ENCODE measurements at regions not wholly inside any gene's neighbourhood (a gene's known extent, or its start where the extent isn't known, plus 50 kb on each side); places are given as distances from the start of the nearest gene placed in this dataset.

DNA sequence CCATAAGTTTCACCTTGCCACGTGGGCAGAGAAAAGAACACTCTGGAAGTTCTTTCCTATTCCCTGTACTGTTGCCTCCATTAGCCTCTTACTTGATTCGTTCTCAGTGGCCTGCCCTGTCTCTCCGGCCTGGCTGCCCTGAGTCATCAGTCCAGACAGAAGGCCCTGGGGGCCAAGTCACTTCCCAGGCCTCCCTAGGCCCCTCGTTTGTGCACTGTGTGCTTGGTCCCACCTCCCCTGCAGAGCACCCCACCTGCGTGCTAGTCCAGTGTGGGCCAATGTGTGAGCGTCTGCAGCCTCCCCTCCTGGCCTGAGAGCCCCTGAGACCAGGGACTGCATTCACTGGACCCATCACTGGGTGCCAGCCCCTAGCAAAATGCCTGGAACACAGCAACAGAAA, 191.2 kb upstream of the RREB1 start (continued):
- TF ChIP-seq HNRNPLL (IDR thresholded peaks at IDR 0.05; ENCODE audit: low read depth, low read length, poor library complexity, severe bottlenecking) (no peak), LARP7 (IDR thresholded peaks at IDR 0.05) (no peak), MYC (IDR thresholded peaks at IDR 0.05; ENCODE audit: low read depth, low read length) (no peak), MYC (CRISPR knock-in tag; IDR thresholded peaks at IDR 0.05; ENCODE audit: borderline replicate concordance, low read depth) (no peak), ELF2 (CRISPR knock-in tag; IDR thresholded peaks at IDR 0.05) (no peak)
- TF ChIP-seq, protein P1, sequence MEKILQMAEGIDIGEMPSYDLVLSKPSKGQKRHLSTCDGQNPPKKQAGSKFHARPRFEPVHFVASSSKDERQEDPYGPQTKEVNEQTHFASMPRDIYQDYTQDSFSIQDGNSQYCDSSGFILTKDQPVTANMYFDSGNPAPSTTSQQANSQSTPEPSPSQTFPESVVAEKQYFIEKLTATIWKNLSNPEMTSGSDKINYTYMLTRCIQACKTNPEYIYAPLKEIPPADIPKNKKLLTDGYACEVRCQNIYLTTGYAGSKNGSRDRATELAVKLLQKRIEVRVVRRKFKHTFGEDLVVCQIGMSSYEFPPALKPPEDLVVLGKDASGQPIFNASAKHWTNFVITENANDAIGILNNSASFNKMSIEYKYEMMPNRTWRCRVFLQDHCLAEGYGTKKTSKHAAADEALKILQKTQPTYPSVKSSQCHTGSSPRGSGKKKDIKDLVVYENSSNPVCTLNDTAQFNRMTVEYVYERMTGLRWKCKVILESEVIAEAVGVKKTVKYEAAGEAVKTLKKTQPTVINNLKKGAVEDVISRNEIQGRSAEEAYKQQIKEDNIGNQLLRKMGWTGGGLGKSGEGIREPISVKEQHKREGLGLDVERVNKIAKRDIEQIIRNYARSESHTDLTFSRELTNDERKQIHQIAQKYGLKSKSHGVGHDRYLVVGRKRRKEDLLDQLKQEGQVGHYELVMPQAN (IDR thresholded peaks at IDR 0.05; ENCODE audit: borderline replicate concordance) = no peak
- TF ChIP-seq, protein P2, sequence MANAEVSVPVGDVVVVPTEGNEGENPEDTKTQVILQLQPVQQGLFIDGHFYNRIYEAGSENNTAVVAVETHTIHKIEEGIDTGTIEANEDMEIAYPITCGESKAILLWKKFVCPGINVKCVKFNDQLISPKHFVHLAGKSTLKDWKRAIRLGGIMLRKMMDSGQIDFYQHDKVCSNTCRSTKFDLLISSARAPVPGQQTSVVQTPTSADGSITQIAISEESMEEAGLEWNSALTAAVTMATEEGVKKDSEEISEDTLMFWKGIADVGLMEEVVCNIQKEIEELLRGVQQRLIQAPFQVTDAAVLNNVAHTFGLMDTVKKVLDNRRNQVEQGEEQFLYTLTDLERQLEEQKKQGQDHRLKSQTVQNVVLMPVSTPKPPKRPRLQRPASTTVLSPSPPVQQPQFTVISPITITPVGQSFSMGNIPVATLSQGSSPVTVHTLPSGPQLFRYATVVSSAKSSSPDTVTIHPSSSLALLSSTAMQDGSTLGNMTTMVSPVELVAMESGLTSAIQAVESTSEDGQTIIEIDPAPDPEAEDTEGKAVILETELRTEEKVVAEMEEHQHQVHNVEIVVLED (CRISPR knock-in tag; IDR thresholded peaks at IDR 0.05) = no peak

All from K562 (cell line).